Loucy (cell line): ENCODE measurements at regions not wholly inside any gene's neighbourhood (a gene's known extent, or its start where the extent isn't known, plus 50 kb on each side); places are given as distances from the start of the nearest gene placed in this dataset.

ENCODE experiments used
- H2AFZ ChIP-seq: fragments of 200-600 bp; sonication (generic); 2 replicates; pipeline ENCODE4 v1.6.0; 2016; ENCODE audit warnings: antibody characterized with exemption, mild to moderate bottlenecking, low read length, moderate library complexity
- H3F3A ChIP-seq: fragments of 200-600 bp; 2 replicates; pipeline ENCODE4 v1.6.0; 2016; ENCODE audit warnings: antibody characterized with exemption, low read depth, mild to moderate bottlenecking
- H3K27me3 ChIP-seq: fragments of 200-600 bp; sonication (generic); 2 replicates; pipeline ENCODE4 v1.6.1; 2014; ENCODE audit warnings: low read length, mild to moderate bottlenecking; ENCODE audit not compliant: insufficient read depth, poor library complexity, severe bottlenecking
- H3K36me3 ChIP-seq: fragments of 200-600 bp; sonication (generic); 2 replicates; pipeline ENCODE4 v1.6.1; 2016; ENCODE audit warnings: low read length; ENCODE audit not compliant: insufficient read depth
- H3K4me1 ChIP-seq: fragments of 200-600 bp; sonication (generic); 2 replicates; pipeline ENCODE4 v1.5.1; 2014; ENCODE audit warnings: low read length, mild to moderate bottlenecking; ENCODE audit not compliant: insufficient read depth, poor library complexity, severe bottlenecking
- H3K4me2 ChIP-seq: fragments of 200-600 bp; sonication (generic); 2 replicates; pipeline ENCODE4 v1.6.0; 2014; ENCODE audit warnings: antibody characterized with exemption, low read length, low read depth, mild to moderate bottlenecking; ENCODE audit not compliant: poor library complexity, severe bottlenecking
- H3K4me3 ChIP-seq: fragments of 200-600 bp; sonication (generic); 2 replicates; pipeline ENCODE4 v1.5.1; 2014; ENCODE audit warnings: low read length, mild to moderate bottlenecking, mixed read lengths; ENCODE audit not compliant: poor library complexity, severe bottlenecking
- H3K79me2 ChIP-seq: fragments of 200-600 bp; sonication (generic); 2 replicates; pipeline ENCODE4 v1.6.1; 2014; ENCODE audit warnings: low read length; ENCODE audit not compliant: insufficient read depth
- H3K9ac ChIP-seq: fragments of 200-600 bp; sonication (generic); 2 replicates; pipeline ENCODE4 v1.6.0; 2014; ENCODE audit warnings: mild to moderate bottlenecking, low read depth, low read length, moderate library complexity; ENCODE audit not compliant: poor library complexity, severe bottlenecking
- H3K9me2 ChIP-seq: fragments of 200-600 bp; sonication (generic); replicated peaks from 2 replicates; pipeline ENCODE4 v1.6.1; 2016; ENCODE audit warnings: low read depth, low read length, mixed read lengths
- H3K9me3 ChIP-seq: fragments of 200-600 bp; sonication (generic); 2 replicates; pipeline ENCODE4 v1.6.1; 2014; ENCODE audit warnings: mild to moderate bottlenecking, antibody characterized with exemption, low read length, low read depth; ENCODE audit not compliant: insufficient read depth
- H4K20me1 ChIP-seq: fragments of 200-600 bp; sonication (generic); 2 replicates; pipeline ENCODE4 v1.6.0; 2014; ENCODE audit warnings: antibody characterized with exemption, low read length, mild to moderate bottlenecking; ENCODE audit not compliant: insufficient read depth, poor library complexity, severe bottlenecking
- CTCF ChIP-seq: fragments of 200-600 bp; sonication (generic); conservative IDR thresholded peaks from 2 replicates; pipeline ENCODE4 v1.5.1; 2014; ENCODE audit warnings: mild to moderate bottlenecking, antibody characterized with exemption, low read length
- EZH2phosphoT487 ChIP-seq: fragments of 200-600 bp; IDR thresholded peaks from 2 replicates; pipeline ENCODE4 v1.6.1; 2018; ENCODE audit warnings: antibody characterized with exemption, mild to moderate bottlenecking, moderate library complexity, borderline replicate concordance

GRCh38 chr6:144544266-144544830 lies 259.2 kb downstream of the UTRN start:
- Histone ChIP-seq H3K9me3 (no peaks in the 10 kb centered on the region), H3K9ac (no peak overlapping the region), H2AFZ (no peak overlapping the region), H3K4me3 (no peak overlapping the region), H4K20me1 (no peaks in the 10 kb centered on the region), H3K4me1 (peaks cover 33% of the 10 kb centered on the region), H3K79me2 (no peaks in the 10 kb centered on the region), H3K9me2 (no peaks in the 10 kb centered on the region), H3K36me3 (peaks cover 36% of the 10 kb centered on the region; the same call in 1 of the 2 replicates), H3F3A (0 out of 2 replicates have a peak, but pooled peaks cover 4% of the 10 kb centered on the region), H3K27me3 (no peaks in the 10 kb centered on the region), H3K4me2 (no peak overlapping the region)
- TF ChIP-seq EZH2phosphoT487 (no peak), CTCF (no peak)

GRCh38 chr6:144546807-144547206 lies 261.7 kb downstream of the UTRN start:
- Histone ChIP-seq H3K4me1 (peaks cover 24% of the 10 kb centered on the region), H3K9ac (no peak overlapping the region), H2AFZ (no peak overlapping the region), H3K9me3 (no peaks in the 10 kb centered on the region), H3K4me2 (no peak overlapping the region), H3F3A (0 out of 2 replicates have a peak, but pooled peaks cover 4% of the 10 kb centered on the region), H3K36me3 (peaks cover 41% of the 10 kb centered on the region; the same call in 1 of the 2 replicates), H3K4me3 (no peak overlapping the region), H4K20me1 (no peaks in the 10 kb centered on the region), H3K9me2 (no peaks in the 10 kb centered on the region), H3K27me3 (no peaks in the 10 kb centered on the region), H3K79me2 (no peaks in the 10 kb centered on the region)
- TF ChIP-seq CTCF (no peak), EZH2phosphoT487 (no peak)

GRCh38 chr6:144547409-144547808 lies 262.3 kb downstream of the UTRN start:
- TF ChIP-seq CTCF (no peak), EZH2phosphoT487 (no peak)

More at GRCh38 chr6:144547409-144547808, 262.3 kb downstream of the UTRN start:
- Histone ChIP-seq H3K27me3 (no peaks in the 10 kb centered on the region), H3K79me2 (no peaks in the 10 kb centered on the region), H3K4me3 (no peak overlapping the region), H3K9me2 (no peaks in the 10 kb centered on the region), H3K9ac (no peak overlapping the region), H3F3A (0 out of 2 replicates have a peak, but pooled peaks cover 4% of the 10 kb centered on the region), H2AFZ (no peak overlapping the region), H3K4me1 (peaks cover 20% of the 10 kb centered on the region), H4K20me1 (no peaks in the 10 kb centered on the region), H3K9me3 (no peaks in the 10 kb centered on the region), H3K4me2 (no peak overlapping the region), H3K36me3 (peaks cover 47% of the 10 kb centered on the region; the same call in 1 of the 2 replicates)
